Fibroblast of villous mesenchyme (primary cell): ENCODE measurements at regions not wholly inside any gene's neighbourhood (a gene's known extent, or its start where the extent isn't known, plus 50 kb on each side); places are given as distances from the start of the nearest gene placed in this dataset.
"Not testable (repeated sequence)": the region's sequence is repeated elsewhere in the genome, so short reads cannot be mapped to it uniquely, and the experiment has no call there.

Experiments
- DNase-seq: peaks from one replicate; pipeline ENCODE4 v3.0.0-alpha.2; 2010; ENCODE audit warnings: low read depth
- H3K4me3 ChIP-seq: 2 replicates; pipeline ENCODE4 v1.5.1; 2011; ENCODE audit warnings: low read depth, mild to moderate bottlenecking, low read length
- TF ChIP-seq, protein P1 (sequence below): IDR thresholded peaks from 2 replicates; pipeline ENCODE4 v1.5.1; 2012; ENCODE audit warnings: low read depth, mild to moderate bottlenecking, low read length; ENCODE audit not compliant: insufficient read depth

DNA sequence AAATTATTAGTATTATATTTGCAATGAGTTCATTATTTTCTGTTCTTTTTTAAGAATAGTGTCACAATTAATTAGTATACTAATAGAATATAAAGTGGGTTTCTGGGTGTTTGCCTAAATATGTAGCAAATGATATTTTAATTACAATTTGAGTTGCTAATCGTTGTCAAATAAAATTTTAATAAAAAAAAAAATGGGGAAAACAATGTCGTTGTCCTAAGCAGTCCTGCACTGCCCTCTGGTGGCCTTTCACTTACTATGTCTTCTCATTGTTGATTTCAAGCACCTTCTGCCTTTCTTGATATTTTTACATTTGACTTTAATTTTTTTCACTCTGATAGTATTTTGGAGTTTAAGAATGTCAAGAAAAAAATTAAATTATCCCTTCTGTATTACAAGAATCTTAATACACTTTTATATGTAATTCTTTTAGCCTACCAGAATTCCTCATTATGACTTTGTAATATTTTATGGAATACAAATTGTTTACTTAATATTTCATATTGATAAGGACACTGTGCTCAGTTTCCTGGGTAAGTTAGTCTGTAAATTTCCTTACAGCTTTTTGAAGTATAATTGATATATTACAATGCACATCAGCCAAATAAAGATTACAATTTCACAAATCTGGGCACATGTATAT, 104.5 kb upstream of the FMN2 start:
- peak; percentile 49 for DNase-seq
- no peak overlapping the region for H3K4me3 ChIP-seq
- TF ChIP-seq, protein P1, sequence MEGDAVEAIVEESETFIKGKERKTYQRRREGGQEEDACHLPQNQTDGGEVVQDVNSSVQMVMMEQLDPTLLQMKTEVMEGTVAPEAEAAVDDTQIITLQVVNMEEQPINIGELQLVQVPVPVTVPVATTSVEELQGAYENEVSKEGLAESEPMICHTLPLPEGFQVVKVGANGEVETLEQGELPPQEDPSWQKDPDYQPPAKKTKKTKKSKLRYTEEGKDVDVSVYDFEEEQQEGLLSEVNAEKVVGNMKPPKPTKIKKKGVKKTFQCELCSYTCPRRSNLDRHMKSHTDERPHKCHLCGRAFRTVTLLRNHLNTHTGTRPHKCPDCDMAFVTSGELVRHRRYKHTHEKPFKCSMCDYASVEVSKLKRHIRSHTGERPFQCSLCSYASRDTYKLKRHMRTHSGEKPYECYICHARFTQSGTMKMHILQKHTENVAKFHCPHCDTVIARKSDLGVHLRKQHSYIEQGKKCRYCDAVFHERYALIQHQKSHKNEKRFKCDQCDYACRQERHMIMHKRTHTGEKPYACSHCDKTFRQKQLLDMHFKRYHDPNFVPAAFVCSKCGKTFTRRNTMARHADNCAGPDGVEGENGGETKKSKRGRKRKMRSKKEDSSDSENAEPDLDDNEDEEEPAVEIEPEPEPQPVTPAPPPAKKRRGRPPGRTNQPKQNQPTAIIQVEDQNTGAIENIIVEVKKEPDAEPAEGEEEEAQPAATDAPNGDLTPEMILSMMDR = peak; percentile 75

DNA sequence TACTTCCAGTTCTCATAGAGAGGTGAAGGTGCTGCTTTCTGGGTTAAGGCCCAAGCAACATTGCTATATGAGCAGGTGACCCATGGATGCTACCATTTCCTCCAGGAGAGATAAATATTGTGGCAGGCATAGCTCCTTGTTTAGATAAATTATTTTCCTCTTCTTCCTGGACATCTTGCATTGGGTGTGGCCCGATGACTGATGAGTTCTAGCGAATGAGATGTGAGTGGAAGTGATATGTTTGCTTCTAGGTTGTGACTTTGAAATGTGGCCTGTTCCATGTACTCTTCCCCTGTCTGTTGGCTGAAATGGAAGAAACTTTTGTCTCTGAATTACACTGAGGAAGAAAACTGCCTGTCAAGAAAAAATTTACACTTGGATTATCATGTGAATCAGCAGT, 101.7 kb upstream of the FMN2 start:
- no peak for DNase-seq
- TF ChIP-seq, protein P1 = no peak
- H3K4me3 ChIP-seq = no peak overlapping the region

DNA sequence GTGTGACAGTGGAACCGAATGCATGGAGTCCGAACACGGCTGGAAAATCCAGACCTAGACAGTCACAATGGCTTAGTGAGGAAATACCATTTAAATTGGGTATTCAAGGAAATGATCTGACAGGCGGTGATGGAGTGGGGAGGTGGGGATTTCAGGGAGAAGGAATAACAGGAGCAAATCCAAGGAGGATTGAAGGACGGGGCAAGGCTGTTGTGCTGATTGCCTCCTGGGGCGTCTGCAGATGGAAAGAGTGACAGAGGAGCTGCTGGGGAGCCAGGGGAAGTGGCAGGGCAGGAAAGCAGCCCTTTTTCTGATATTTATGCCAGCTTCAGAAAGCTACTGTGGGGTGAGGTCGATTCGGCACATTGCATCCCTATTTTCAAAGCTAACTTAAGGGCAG, 99.1 kb upstream of the FMN2 start:
- not testable (repeated sequence) for DNase-seq, H3K4me3 ChIP-seq

DNA sequence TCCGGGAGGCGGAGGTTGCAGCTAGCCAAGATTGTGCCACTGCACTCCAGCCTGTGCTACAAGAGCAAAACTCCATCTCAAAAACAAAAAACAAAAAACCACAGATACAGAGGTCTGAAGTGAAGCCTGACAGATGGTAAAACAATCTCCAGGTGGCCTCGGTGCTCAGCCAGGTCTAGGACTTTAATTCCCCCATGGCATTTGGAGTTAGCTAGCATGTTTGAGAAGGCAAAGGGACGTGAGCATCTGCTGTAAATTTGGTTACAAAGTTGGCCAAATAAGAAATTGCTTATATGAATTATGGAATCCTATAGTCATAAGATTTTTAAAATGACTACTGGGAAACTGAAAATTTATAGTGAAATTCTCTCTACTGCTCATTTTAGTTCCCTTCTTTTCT, 98.3 kb upstream of the FMN2 start:
- TF ChIP-seq, protein P1 = no peak

DNA sequence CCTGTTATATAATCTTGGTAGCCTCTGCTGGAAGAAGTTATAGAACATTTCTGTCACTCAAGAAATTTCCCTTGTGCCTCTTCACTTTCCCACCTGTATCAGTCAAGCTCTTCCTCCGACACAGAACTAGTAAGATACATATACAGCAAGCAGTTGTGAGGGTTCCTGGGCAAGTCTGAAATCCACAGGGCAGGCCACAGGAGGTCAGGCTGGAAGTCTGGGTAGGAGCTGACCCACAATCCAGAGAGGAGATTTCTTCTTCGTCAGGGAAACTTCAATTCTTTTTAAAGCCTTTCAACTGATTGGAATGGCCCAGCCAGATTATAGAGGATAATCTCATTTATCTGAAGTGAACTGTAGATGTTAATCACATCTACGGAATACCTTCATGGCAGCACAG, 96.4 kb upstream of the FMN2 start:
- TF ChIP-seq, protein P1 = no peak
- no peak for DNase-seq
- no peak overlapping the region for H3K4me3 ChIP-seq

More for the DNA sequence above, 98.3 kb upstream of the FMN2 start:
- no peak for DNase-seq
- H3K4me3 ChIP-seq = no peak overlapping the region

DNA sequence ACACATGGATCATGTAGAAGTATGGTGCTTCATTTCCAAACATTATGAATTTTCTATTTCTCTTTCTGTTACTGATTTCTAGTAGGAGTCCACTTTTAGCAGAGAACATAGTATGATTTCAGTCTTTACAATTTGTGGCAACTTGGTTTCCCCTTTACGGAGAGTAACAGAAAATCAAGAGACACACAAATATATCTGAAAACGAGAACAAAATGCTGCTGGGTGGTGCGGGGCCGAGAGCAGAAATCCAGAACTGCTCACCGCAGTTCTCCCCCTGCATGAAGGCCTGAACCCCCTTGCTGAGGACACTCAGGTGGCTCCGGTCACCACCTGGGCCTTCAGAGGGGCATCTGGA, 94.5 kb upstream of the FMN2 start:
- TF ChIP-seq, protein P1 = no peak
- no peak for DNase-seq
- H3K4me3 ChIP-seq = no peak overlapping the region

DNA sequence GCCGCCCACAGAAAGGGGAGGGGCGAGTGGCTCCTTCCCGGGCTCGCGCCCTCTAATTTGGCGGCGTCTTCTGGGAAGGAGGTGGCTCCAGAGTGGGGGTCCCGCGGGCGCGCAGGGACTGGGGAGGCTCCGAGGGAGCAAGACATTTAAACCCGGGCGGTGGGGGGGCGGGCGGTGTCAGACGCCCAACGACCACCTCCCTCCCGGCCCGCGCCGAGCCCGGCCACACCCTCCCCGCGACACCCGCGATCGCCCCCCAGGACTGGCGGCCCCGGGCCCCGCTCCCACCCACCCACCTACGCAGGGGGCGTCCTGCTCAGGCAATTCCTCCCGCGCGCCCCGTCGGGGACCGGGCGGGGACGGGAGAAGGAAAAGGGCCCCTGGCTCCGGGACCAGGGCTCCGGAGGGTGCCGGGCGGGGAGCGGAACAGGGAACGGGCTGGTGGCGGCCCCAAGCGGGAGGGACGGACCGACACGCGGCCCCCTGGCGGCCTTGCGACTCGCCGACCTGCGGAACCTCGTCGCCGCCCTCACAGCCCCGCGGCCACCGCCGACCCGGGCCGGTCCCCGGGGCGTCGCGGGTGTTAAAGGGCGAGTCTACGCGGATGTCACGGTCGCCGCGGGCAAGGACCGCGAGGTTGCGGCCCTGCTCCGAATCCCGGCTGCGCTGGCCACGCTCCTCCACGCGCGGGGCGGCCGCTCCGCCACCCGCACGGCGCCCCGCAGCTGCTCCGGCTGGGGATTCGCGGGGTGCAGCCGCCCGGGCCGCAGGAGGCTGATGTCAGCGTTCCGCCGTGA, 94.0 kb upstream of the FMN2 start:
- TF ChIP-seq, protein P1 = no peak
- peak overlapping the region; percentile 29 for H3K4me3 ChIP-seq
- DNase-seq = no peak
